ENCODE measurements at regions not wholly inside any gene's neighbourhood (a gene's known extent, or its start where the extent isn't known, plus 50 kb on each side); places are given as distances from the start of the nearest gene placed in this dataset.

GRCh38 chr22:44650806-44651205, 51.2 kb upstream of the PRR5 start:
- in situ Hi-C loops (cut with HindIII; ENCODE audit: low sequenced_read_pairs) = no loop called here
- no peak overlapping the region for H3K4me3 ChIP-seq (ENCODE audit: low read depth, low read length)
- DNase-seq (ENCODE audit: low read depth, low spot score) = no peak
- TF ChIP-seq CTCF (IDR thresholded peaks at IDR 0.05; ENCODE audit: low read depth, low read length) = no peak

- in situ Hi-C loops (cut with HindIII; ENCODE audit: low sequenced_read_pairs) = no loop called here
- DNase-seq (ENCODE audit: low read depth, low spot score) = no peak
- TF ChIP-seq CTCF (IDR thresholded peaks at IDR 0.05; ENCODE audit: low read depth, low read length) = no peak
- H3K4me3 ChIP-seq (ENCODE audit: low read depth, low read length) = no peak overlapping the region
Measured at GRCh38 chr22:44648821-44649565, 53.0 kb upstream of the PRR5 start.

- no peak for TF ChIP-seq CTCF (IDR thresholded peaks at IDR 0.05; ENCODE audit: low read depth, low read length)
- in situ Hi-C loops (cut with HindIII; ENCODE audit: low sequenced_read_pairs) = no loop called here
- no peak overlapping the region for H3K4me3 ChIP-seq (ENCODE audit: low read depth, low read length)
- no peak for DNase-seq (ENCODE audit: low read depth, low spot score)
Measured at GRCh38 chr22:44648085-44648820, 53.8 kb upstream of the PRR5 start.

GRCh38 chr22:44647141-44647540, 54.9 kb upstream of the PRR5 start:
- DNase-seq (ENCODE audit: low read depth, low spot score) = no peak
- in situ Hi-C loops (cut with HindIII; ENCODE audit: low sequenced_read_pairs) = no loop called here
- no peak overlapping the region for H3K4me3 ChIP-seq (ENCODE audit: low read depth, low read length)
- TF ChIP-seq CTCF (IDR thresholded peaks at IDR 0.05; ENCODE audit: low read depth, low read length) = no peak

GRCh38 chr22:44646668-44647067, 55.3 kb upstream of the PRR5 start:
- DNase-seq (ENCODE audit: low read depth, low spot score) = no peak
- TF ChIP-seq CTCF (IDR thresholded peaks at IDR 0.05; ENCODE audit: low read depth, low read length) = no peak
- H3K4me3 ChIP-seq (ENCODE audit: low read depth, low read length) = no peak overlapping the region
- in situ Hi-C loops (cut with HindIII; ENCODE audit: low sequenced_read_pairs) = no loop called here

DNA sequence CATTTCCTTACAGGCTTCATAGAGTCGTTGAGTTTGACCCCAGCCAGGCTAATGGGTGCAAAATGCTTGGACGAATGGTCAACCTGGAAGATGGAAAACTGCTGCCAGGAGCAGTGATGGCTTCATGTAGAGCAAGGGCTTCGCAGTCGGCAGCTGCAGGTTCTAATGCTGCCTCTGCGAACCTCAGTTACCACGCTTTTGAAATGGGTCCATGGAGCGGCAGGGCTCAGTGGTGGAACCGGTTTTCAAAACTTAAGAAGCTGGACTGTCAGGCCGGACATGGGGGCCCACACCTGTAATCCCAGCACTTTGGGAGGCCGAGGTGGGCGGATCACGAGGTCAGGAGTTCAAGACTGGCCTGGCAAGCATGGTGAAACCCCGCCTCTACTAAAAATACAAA, 55.9 kb upstream of the PRR5 start:
- DNase-seq (ENCODE audit: low read depth, low spot score) = no peak
- in situ Hi-C loops (cut with HindIII; ENCODE audit: low sequenced_read_pairs) = no loop called here
- H3K4me3 ChIP-seq (ENCODE audit: low read depth, low read length) = no peak overlapping the region
- no peak for TF ChIP-seq CTCF (IDR thresholded peaks at IDR 0.05; ENCODE audit: low read depth, low read length)

All from astrocyte of the spinal cord (primary cell).